ENCODE measurements at regions not wholly inside any gene's neighbourhood (a gene's known extent, or its start where the extent isn't known, plus 50 kb on each side); places are given as distances from the start of the nearest gene placed in this dataset.

GRCh38 chr10:89119651-89120050 is 87.5 kb downstream of the CH25H start:
- no peak for ATAC-seq (ENCODE audit: low FRiP score)
- DNase-seq (ENCODE audit: low spot score), result no peak
- TF ChIP-seq CTCF (IDR thresholded peaks at IDR 0.05), result no peak

GRCh38 chr10:89118091-89118490 is 89.0 kb downstream of the CH25H start:
- ATAC-seq (ENCODE audit: low FRiP score), result no peak
- DNase-seq (ENCODE audit: low spot score), result no peak
- TF ChIP-seq CTCF (IDR thresholded peaks at IDR 0.05), result no peak

GRCh38 chr10:89115876-89116627 is 91.1 kb downstream of the CH25H start:
- ATAC-seq (ENCODE audit: low FRiP score) (peak; percentile 82), DNase-seq (ENCODE audit: low spot score) (no peak)
- TF ChIP-seq CTCF (IDR thresholded peaks at IDR 0.05), result no peak

- no peak for DNase-seq (ENCODE audit: low spot score)
- TF ChIP-seq CTCF (IDR thresholded peaks at IDR 0.05), result no peak
- ATAC-seq (ENCODE audit: low FRiP score), result no peak
These were observed 92.1 kb downstream of the CH25H start for GRCh38 chr10:89114846-89115625.

GRCh38 chr10:89102735-89103134 is 104.4 kb downstream of the CH25H start:
- ATAC-seq (ENCODE audit: low FRiP score) (no peak), DNase-seq (ENCODE audit: low spot score) (no peak)
- TF ChIP-seq CTCF (IDR thresholded peaks at IDR 0.05), result no peak

- ATAC-seq (ENCODE audit: low FRiP score) (no peak), DNase-seq (ENCODE audit: low spot score) (no peak)
- TF ChIP-seq CTCF (IDR thresholded peaks at IDR 0.05), result no peak
These were observed 105.2 kb downstream of the CH25H start for GRCh38 chr10:89101943-89102342.

GRCh38 chr10:89100680-89101079 is 106.4 kb downstream of the CH25H start:
- ATAC-seq (ENCODE audit: low FRiP score), result no peak
- TF ChIP-seq CTCF (IDR thresholded peaks at IDR 0.05), result no peak
- no peak for DNase-seq (ENCODE audit: low spot score)
